ENCODE measurements at regions not wholly inside any gene's neighbourhood (a gene's known extent, or its start where the extent isn't known, plus 50 kb on each side); places are given as distances from the start of the nearest gene placed in this dataset.

DNA sequence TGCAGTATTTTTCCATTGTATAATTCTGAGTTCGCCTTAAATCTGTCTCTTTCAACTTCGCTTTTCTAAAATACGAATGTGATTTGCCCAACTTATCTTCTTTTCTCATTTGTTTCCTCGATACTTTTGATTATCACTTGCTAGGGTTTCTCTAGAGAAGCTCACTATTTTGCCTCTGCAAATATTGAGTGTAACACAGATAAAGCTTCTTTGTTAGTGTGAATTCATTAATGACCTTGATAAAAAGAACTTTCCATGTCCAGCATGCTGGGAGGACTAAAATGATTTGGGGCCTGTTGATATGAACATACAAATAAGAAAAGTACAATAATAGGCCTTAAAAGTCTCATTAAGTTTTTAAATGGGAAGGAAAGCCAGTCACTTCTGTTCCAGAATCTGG lies 303.3 kb downstream of the MAP2K6 start:
- peaks cover 5% of the 10 kb centered on the region for H3K4me1 Mint-ChIP-seq
- H3K4me3 Mint-ChIP-seq = no peak overlapping the region
- no peak overlapping the region for H3K27ac Mint-ChIP-seq
- peaks cover 4% of the 10 kb centered on the region for H3K27me3 Mint-ChIP-seq
- ATAC-seq (replicated peaks) = no peak
- peaks cover 4% of the 10 kb centered on the region for H3K9me3 Mint-ChIP-seq
- no peaks in the 10 kb centered on the region for H3K36me3 Mint-ChIP-seq (ENCODE audit: low read depth)

- Mint-ChIP-seq H3K4me1 (peaks cover 5% of the 10 kb centered on the region), H3K4me3 (no peak overlapping the region), H3K27ac (no peak overlapping the region), H3K9me3 (peaks cover 4% of the 10 kb centered on the region), H3K36me3 (ENCODE audit: low read depth) (no peaks in the 10 kb centered on the region), H3K27me3 (peaks cover 4% of the 10 kb centered on the region)
- no peak for ATAC-seq (replicated peaks)
Observed at GRCh38 chr17:69719474-69720048, 305.1 kb downstream of the MAP2K6 start.

DNA sequence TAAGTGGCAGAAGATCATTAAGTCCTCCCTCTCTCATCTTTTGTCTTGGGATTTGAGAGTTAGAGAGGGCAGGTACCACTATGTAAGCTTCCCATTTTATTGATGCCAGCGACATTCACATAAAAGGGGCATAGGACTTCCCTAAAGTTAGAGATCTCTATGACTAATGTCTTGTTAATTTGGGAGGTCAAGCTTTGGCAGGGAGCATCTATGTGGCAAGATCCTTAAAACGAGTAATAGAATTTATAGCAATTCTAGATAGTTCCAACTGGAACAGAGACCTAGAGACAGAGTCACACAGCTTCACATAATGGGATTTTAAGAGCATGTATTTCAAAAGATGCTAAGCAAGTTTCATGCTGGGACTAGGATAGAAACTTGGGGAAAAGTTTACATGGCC lies 308.0 kb downstream of the MAP2K6 start:
- no peak overlapping the region for H3K27ac Mint-ChIP-seq
- H3K36me3 Mint-ChIP-seq (ENCODE audit: low read depth) = no peaks in the 10 kb centered on the region
- peaks cover 10% of the 10 kb centered on the region for H3K27me3 Mint-ChIP-seq
- H3K4me3 Mint-ChIP-seq = no peak overlapping the region
- H3K4me1 Mint-ChIP-seq = no peaks in the 10 kb centered on the region
- ATAC-seq (replicated peaks) = no peak
- no peaks in the 10 kb centered on the region for H3K9me3 Mint-ChIP-seq

DNA sequence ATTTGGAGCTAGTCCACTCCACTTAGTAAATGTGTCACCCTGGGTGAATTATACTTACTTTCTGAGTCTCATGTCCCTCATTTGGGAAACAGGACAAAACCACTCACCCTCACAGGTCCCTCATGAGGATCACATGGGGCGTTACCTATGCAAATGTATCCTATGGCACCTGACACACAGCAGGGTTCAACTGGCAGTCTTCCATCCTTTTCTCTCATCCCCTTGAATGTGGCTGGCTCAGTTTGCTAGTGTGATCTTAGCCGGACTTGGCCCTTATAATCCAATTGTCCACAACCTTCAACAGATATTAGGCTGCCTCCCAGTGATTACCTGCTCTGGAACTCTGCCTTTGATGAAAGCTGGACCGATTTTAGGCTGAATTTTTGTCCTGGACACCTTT lies 308.8 kb downstream of the MAP2K6 start:
- H3K27me3 Mint-ChIP-seq = peaks cover 10% of the 10 kb centered on the region

GRCh38 chr17:69723741-69724140 lies 309.2 kb downstream of the MAP2K6 start:
- Mint-ChIP-seq H3K27ac (no peak overlapping the region), H3K9me3 (no peaks in the 10 kb centered on the region), H3K4me1 (no peaks in the 10 kb centered on the region), H3K4me3 (no peak overlapping the region), H3K36me3 (ENCODE audit: low read depth) (no peaks in the 10 kb centered on the region), H3K27me3 (peaks cover 10% of the 10 kb centered on the region)
- ATAC-seq (replicated peaks) = no peak

More for the DNA sequence above, 308.8 kb downstream of the MAP2K6 start:
- no peak overlapping the region for H3K4me3 Mint-ChIP-seq
- no peaks in the 10 kb centered on the region for H3K9me3 Mint-ChIP-seq
- no peak overlapping the region for H3K27ac Mint-ChIP-seq
- H3K36me3 Mint-ChIP-seq (ENCODE audit: low read depth) = no peaks in the 10 kb centered on the region
- no peaks in the 10 kb centered on the region for H3K4me1 Mint-ChIP-seq
- no peak for ATAC-seq (replicated peaks)

DNA sequence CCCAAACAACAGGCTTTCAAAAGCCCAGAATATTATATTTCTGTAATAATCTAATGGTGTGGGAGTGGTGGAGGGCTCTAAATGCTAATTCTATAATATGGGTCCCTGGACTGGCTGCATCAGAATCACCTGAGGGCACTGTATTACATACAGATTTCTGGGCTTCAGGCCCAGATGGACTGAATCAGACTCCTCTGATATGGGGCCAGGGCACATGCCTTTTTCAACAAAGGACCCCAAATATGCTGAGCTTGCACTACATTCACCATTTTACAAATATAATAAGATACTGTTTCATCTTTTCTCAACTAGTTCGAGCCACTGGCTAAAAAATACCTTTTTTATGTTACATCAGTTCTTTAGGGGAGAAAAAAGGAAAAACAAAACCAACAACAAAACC lies 309.7 kb downstream of the MAP2K6 start:
- H3K36me3 Mint-ChIP-seq (ENCODE audit: low read depth) = no peaks in the 10 kb centered on the region
- H3K27me3 Mint-ChIP-seq = peaks cover 10% of the 10 kb centered on the region
- no peak for ATAC-seq (replicated peaks)
- no peaks in the 10 kb centered on the region for H3K9me3 Mint-ChIP-seq
- no peak overlapping the region for H3K27ac Mint-ChIP-seq
- H3K4me1 Mint-ChIP-seq = no peaks in the 10 kb centered on the region
- no peak overlapping the region for H3K4me3 Mint-ChIP-seq

- no peaks in the 10 kb centered on the region for H3K4me1 Mint-ChIP-seq
- H3K4me3 Mint-ChIP-seq = no peak overlapping the region
- peaks cover 10% of the 10 kb centered on the region for H3K27me3 Mint-ChIP-seq
- H3K36me3 Mint-ChIP-seq (ENCODE audit: low read depth) = no peaks in the 10 kb centered on the region
- H3K9me3 Mint-ChIP-seq = no peaks in the 10 kb centered on the region
- H3K27ac Mint-ChIP-seq = no peak overlapping the region
- ATAC-seq (replicated peaks) = no peak
Observed at GRCh38 chr17:69725146-69725545, 310.6 kb downstream of the MAP2K6 start.

DNA sequence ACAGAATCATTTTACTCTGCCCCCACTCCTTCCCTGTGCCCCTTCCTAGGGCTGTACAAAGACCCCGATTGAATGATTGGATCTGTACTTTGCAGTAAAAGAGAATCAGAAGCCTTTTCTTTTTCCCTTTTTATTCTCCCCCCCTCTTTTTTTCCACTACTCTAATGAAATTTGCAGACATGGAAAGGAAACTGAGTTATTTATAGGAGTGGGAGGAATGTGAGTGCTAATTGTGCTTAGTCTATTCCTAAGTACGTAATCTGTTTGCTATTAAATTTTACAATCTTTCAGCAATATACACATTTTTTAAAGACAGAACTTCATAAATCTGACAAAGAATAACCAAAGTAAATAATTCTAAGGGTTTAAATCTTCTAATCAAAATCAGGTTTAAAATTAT lies 314.3 kb downstream of the MAP2K6 start:
- no peak for ATAC-seq (replicated peaks)
- H3K4me3 Mint-ChIP-seq = no peak overlapping the region
- H3K36me3 Mint-ChIP-seq (ENCODE audit: low read depth) = no peaks in the 10 kb centered on the region
- H3K27ac Mint-ChIP-seq = no peak overlapping the region
- no peaks in the 10 kb centered on the region for H3K9me3 Mint-ChIP-seq
- peaks cover 10% of the 10 kb centered on the region for H3K27me3 Mint-ChIP-seq
- no peaks in the 10 kb centered on the region for H3K4me1 Mint-ChIP-seq

- ATAC-seq (replicated peaks) = no peak
- no peaks in the 10 kb centered on the region for H3K4me1 Mint-ChIP-seq
- H3K4me3 Mint-ChIP-seq = no peak overlapping the region
- H3K9me3 Mint-ChIP-seq = no peaks in the 10 kb centered on the region
- H3K36me3 Mint-ChIP-seq (ENCODE audit: low read depth) = no peaks in the 10 kb centered on the region
- H3K27ac Mint-ChIP-seq = no peak overlapping the region
- H3K27me3 Mint-ChIP-seq = peaks cover 8% of the 10 kb centered on the region
Observed at GRCh38 chr17:69729944-69730343, 315.4 kb downstream of the MAP2K6 start.

GRCh38 chr17:69732272-69732918 lies 317.9 kb downstream of the MAP2K6 start:
- Mint-ChIP-seq H3K9me3 (no peaks in the 10 kb centered on the region), H3K27me3 (no peaks in the 10 kb centered on the region), H3K27ac (no peak overlapping the region), H3K4me3 (no peak overlapping the region), H3K4me1 (no peaks in the 10 kb centered on the region), H3K36me3 (ENCODE audit: low read depth) (no peaks in the 10 kb centered on the region)
- ATAC-seq (replicated peaks) = no peak

DNA sequence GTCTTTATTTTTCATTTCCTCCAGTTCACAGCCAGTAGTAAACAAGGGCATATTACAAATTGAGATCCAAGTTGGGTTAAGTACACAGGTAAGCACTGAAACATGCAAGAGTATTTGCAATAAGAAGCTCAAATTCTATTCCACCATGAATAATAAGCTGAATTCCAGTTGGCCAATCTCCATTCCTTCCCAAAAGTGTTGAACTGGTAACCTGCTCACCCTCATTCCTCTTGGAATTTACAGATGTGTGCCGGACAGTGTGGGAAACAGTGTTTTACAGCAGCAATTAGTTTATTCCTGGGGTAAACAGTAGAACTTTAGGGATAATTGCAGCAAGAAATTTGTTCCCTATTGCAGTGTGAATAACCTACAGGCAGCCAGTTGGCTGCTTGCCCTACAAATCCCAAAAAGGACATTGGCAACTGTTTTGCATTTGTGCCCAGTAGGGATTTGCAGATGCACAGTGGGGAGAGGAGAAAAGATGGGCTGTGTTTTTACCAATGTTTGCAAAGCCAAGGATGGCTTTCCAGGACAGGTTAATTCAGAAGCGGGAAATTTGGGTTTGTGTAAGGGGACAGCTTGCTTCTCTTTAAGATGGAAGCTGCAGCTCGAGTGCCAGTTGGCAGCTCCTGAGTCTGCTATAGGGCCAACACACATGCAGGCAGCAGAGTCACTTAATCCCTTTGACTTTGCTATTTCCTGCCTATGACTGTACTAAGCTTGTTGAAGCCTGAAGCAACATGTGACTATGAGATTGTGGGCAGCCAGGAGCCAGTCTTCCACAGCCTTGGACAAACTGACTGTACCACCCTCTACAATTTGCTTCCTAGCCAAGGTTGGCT lies 318.9 kb downstream of the MAP2K6 start:
- H3K4me1 Mint-ChIP-seq = no peaks in the 10 kb centered on the region
- H3K36me3 Mint-ChIP-seq (ENCODE audit: low read depth) = no peaks in the 10 kb centered on the region
- no peak overlapping the region for H3K27ac Mint-ChIP-seq
- no peak for ATAC-seq (replicated peaks)
- no peak overlapping the region for H3K4me3 Mint-ChIP-seq
- H3K27me3 Mint-ChIP-seq = no peaks in the 10 kb centered on the region
- no peaks in the 10 kb centered on the region for H3K9me3 Mint-ChIP-seq

DNA sequence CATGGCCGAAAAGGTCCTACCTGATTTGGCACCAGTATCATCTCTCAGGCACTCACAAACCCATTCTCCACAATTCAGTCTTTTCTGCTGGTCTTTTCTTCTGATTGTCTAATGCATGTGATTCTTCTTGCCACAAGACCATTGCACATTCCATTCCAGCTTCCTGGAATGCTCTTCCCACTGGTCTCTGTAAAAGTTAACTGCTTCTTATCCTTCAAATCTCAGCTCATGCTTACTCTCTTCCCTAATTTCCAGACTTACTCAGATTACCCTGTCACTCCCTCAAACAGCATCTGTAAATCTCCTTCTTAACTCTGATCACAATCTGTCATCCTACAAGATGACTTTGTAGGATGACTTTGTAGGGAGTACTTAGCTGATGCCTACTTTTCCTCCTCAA lies 320.2 kb downstream of the MAP2K6 start:
- Mint-ChIP-seq H3K4me3 (no peak overlapping the region), H3K27me3 (no peaks in the 10 kb centered on the region), H3K36me3 (ENCODE audit: low read depth) (no peaks in the 10 kb centered on the region), H3K9me3 (peaks cover 7% of the 10 kb centered on the region), H3K27ac (no peak overlapping the region), H3K4me1 (no peaks in the 10 kb centered on the region)
- ATAC-seq (replicated peaks) = no peak

- Mint-ChIP-seq H3K36me3 (ENCODE audit: low read depth) (no peaks in the 10 kb centered on the region), H3K9me3 (peaks cover 11% of the 10 kb centered on the region), H3K4me1 (no peaks in the 10 kb centered on the region), H3K4me3 (no peak overlapping the region), H3K27me3 (no peaks in the 10 kb centered on the region), H3K27ac (no peak overlapping the region)
- no peak for ATAC-seq (replicated peaks)
Observed at GRCh38 chr17:69735285-69735684, 320.8 kb downstream of the MAP2K6 start.

GRCh38 chr17:69743091-69743490 lies 328.6 kb downstream of the MAP2K6 start:
- Mint-ChIP-seq H3K27me3 (peaks cover 7% of the 10 kb centered on the region), H3K9me3 (peaks cover 19% of the 10 kb centered on the region), H3K36me3 (ENCODE audit: low read depth) (no peaks in the 10 kb centered on the region), H3K4me3 (no peak overlapping the region), H3K4me1 (no peaks in the 10 kb centered on the region), H3K27ac (no peak overlapping the region)
- ATAC-seq (replicated peaks) = no peak

DNA sequence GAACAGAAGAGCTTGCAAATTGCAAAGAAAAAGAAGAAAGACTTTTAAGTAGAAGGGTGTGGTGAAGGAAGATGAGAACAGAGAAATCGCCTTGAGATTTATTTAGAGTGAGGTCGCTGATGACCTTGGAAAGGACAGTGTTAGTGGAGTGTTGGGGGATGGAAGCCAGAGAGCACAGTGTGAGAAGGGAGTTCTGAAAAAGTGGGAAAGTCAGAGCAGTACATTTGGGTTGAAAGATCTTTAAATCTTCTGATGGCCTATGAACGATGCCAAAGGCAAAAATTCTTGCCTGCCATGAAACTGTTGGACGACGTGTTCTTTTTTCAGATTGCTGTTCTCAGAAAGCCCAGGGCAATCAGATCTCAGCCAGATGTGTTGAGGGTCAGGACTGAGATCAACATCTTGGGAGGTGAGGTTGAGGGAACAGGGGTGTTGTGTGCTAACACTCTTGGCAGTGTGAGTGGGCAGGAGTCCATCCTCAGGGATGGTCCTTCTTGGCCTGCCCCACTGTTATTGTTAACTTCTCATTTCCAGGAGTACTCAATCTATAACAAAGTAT lies 330.1 kb downstream of the MAP2K6 start:
- peaks cover 7% of the 10 kb centered on the region for H3K27me3 Mint-ChIP-seq
- ATAC-seq (replicated peaks) = no peak
- no peaks in the 10 kb centered on the region for H3K4me1 Mint-ChIP-seq
- no peak overlapping the region for H3K27ac Mint-ChIP-seq
- no peaks in the 10 kb centered on the region for H3K36me3 Mint-ChIP-seq (ENCODE audit: low read depth)
- H3K9me3 Mint-ChIP-seq = peaks cover 12% of the 10 kb centered on the region
- H3K4me3 Mint-ChIP-seq = no peak overlapping the region
